GM12878 (cell line): ENCODE measurements at regions not wholly inside any gene's neighbourhood (a gene's known extent, or its start where the extent isn't known, plus 50 kb on each side); places are given as distances from the start of the nearest gene placed in this dataset.

Experiments used
- ATAC-seq: fragments of 200-7000 bp; cut with Tn5 transposase; 3 replicates; pipeline ENCODE4 v1.9.1; 2020; ENCODE audit warnings: mild to moderate bottlenecking, moderate library complexity
- BruUV-seq: library from RNA; stranded (reverse); fragments of 400-500 nt; replicated peaks from 2 replicates; lab custom pipeline; 2021; lab: Mats Ljungman, UMichigan
- CTCF ChIA-PET: fragments of 300-600 bp; sonication (Branson Sonifier 250); formaldehyde crosslinking; extraction: SDS; loops from one replicate; lab custom pipeline; 2021; ENCODE audit warnings: inconsistent platforms; lab: Yijun Ruan, JAX
- POLR2A ChIA-PET: fragments of 350-600 bp; formaldehyde crosslinking; extraction: SDS; loops from one replicate; lab custom pipeline; 2021; ENCODE audit warnings: inconsistent platforms; lab: Charles Lee
- RAD21 ChIA-PET: fragments of 300-600 bp; sonication (Branson Sonifier 250); formaldehyde crosslinking; loops from one replicate; lab custom pipeline; 2023; ENCODE audit warnings: antibody characterized with exemption; ENCODE audit not compliant: unreplicated experiment; lab: Charles Lee
- SMC1A ChIA-PET: fragments of 300-600 bp; sonication (Branson Sonifier 250); formaldehyde crosslinking; loops from one replicate; lab custom pipeline; 2023; ENCODE audit not compliant: unreplicated experiment, uncharacterized antibody; lab: Charles Lee
- DNase-seq: peaks from one replicate; pipeline ENCODE4 v3.0.0-alpha.2; 2011; ENCODE audit warnings: low read depth, low spot score
- FAIRE-seq: peaks from 3 replicates; lab custom pipeline; 2011; peaks lifted over from hg19 to GRCh38; lab: Jason Lieb, UNC
- H2AFZ ChIP-seq: 2 replicates; pipeline ENCODE4 v1.6.0; 2011; ENCODE audit warnings: low read depth, low read length, control low read depth; ENCODE audit not compliant: control insufficient read depth
- H3K27ac ChIP-seq: 2 replicates; pipeline ENCODE4 v1.5.1; 2011; ENCODE audit warnings: control low read depth; ENCODE audit not compliant: control insufficient read depth, insufficient read depth
- H3K27me3 ChIP-seq, 2 experiments: replicated peaks in 1 of 2; 2 replicates each; pipeline versions ENCODE4 v1.6.0 to v1.6.1; 2011; ENCODE audit warnings: low read length in 1 of 2; ENCODE audit not compliant: control insufficient read depth in 2 of 2, insufficient read depth in 2 of 2
- H3K36me3 ChIP-seq, 2 experiments: 2 replicates each; pipeline ENCODE4 v1.5.1; 2011; ENCODE audit warnings: low read length in 1 of 2; ENCODE audit not compliant: control insufficient read depth in 2 of 2, insufficient read depth in 2 of 2
- H3K4me1 ChIP-seq: 2 replicates; pipeline ENCODE4 v1.6.1; 2011; ENCODE audit warnings: mild to moderate bottlenecking, low read length, moderate library complexity, mixed read lengths; ENCODE audit not compliant: control insufficient read depth, insufficient read depth
- H3K4me2 ChIP-seq: 2 replicates; pipeline ENCODE4 v1.6.0; 2011; ENCODE audit warnings: control low read depth; ENCODE audit not compliant: control insufficient read depth, insufficient read depth
- H3K4me3 ChIP-seq: fragments of 200-600 bp; sonication (generic); 2 replicates; pipeline ENCODE4 v1.5.1; 2016
- H3K79me2 ChIP-seq: 2 replicates; pipeline ENCODE4 v1.6.0; 2011; ENCODE audit warnings: low read length; ENCODE audit not compliant: control insufficient read depth, insufficient read depth
- H3K9ac ChIP-seq: 2 replicates; pipeline ENCODE4 v1.8.0; 2011; ENCODE audit warnings: low read length, control low read depth, mixed read lengths; ENCODE audit not compliant: control insufficient read depth, insufficient read depth
- H3K9me3 ChIP-seq: replicated peaks from 3 replicates; pipeline ENCODE4 v1.5.1; 2011; ENCODE audit warnings: mild to moderate bottlenecking, low read length; ENCODE audit not compliant: control insufficient read depth, insufficient read depth
- H4K20me1 ChIP-seq: 2 replicates; pipeline ENCODE4 v1.6.0; 2011; ENCODE audit not compliant: control insufficient read depth, insufficient read depth
- ASH2L ChIP-seq: fragments of 300-600, 200-600 bp; sonication (generic); IDR thresholded peaks from 2 replicates; pipeline ENCODE4 v1.6.1; 2017; ENCODE audit warnings: low read depth, mild to moderate bottlenecking, borderline replicate concordance
- ATF2 ChIP-seq: IDR thresholded peaks from 2 replicates; pipeline ENCODE4 v1.6.1; 2012; ENCODE audit warnings: low read length, inconsistent platforms
- BACH1 ChIP-seq: fragments of 450-650 bp; IDR thresholded peaks from 2 replicates; pipeline ENCODE4 v1.6.1; 2017; ENCODE audit warnings: mild to moderate bottlenecking, borderline replicate concordance
- JUNB ChIP-seq: IDR thresholded peaks from 2 replicates; pipeline ENCODE4 v1.6.1; 2016; ENCODE audit warnings: antibody characterized with exemption, mild to moderate bottlenecking
- LARP7 ChIP-seq: fragments of 450-650 bp; IDR thresholded peaks from 2 replicates; pipeline ENCODE4 v1.6.1; 2017; ENCODE audit warnings: mild to moderate bottlenecking
- POLR2A ChIP-seq: IDR thresholded peaks from 2 replicates; pipeline ENCODE4 v1.6.1; 2011; ENCODE audit warnings: low read depth, mild to moderate bottlenecking, low read length
- RELA ChIP-seq: fragments of 450-650 bp; IDR thresholded peaks from 2 replicates; pipeline ENCODE4 v1.8.0; 2014; ENCODE audit warnings: borderline replicate concordance; ENCODE audit not compliant: partially characterized antibody
- RELB ChIP-seq: fragments of 450-650 bp; IDR thresholded peaks from 2 replicates; pipeline ENCODE4 v1.6.1; 2017; ENCODE audit warnings: low read depth, mild to moderate bottlenecking, moderate library complexity
- SREBF1 ChIP-seq: IDR thresholded peaks from 2 replicates; pipeline ENCODE4 v1.6.1; 2012; ENCODE audit warnings: mild to moderate bottlenecking, low read length
- SREBF2 ChIP-seq: IDR thresholded peaks from 2 replicates; pipeline ENCODE4 v1.6.1; 2012; ENCODE audit warnings: mild to moderate bottlenecking, low read length
- ZNF592 ChIP-seq: fragments of 450-650 bp; IDR thresholded peaks from 2 replicates; pipeline ENCODE4 v1.6.1; 2017; ENCODE audit warnings: mild to moderate bottlenecking, moderate library complexity
- WGBS: methylation state at CpG from one replicate; pipeline ENCODE4 v1.1.6; 2016; ENCODE audit warnings: low lambda C conversion rate; ENCODE audit not compliant: insufficient replicate concordance, insufficient coverage; ENCODE audit errors: missing lambda C conversion rate; 5-methylcytosine and 5-hydroxymethylcytosine counted together
- in situ Hi-C: fragments of 300-500 bp; cut with MboI; formaldehyde crosslinking; loops from 9 replicates; pipeline ENCODE4 v1.14.3; 2018; ENCODE audit warnings: mixed read lengths
- intact Hi-C: fragments of 100-400 bp; cut with micrococcal nuclease; formaldehyde crosslinking; loops from one replicate; pipeline ENCODE4 v1.14.2; 2022; ENCODE audit not compliant: unreplicated experiment

- in situ Hi-C loops: no loop called here
- no peak for DNase-seq
- Histone ChIP-seq H3K9me3 (no peaks in the 10 kb centered on the region), H3K4me3 (no peak overlapping the region), H3K9ac (no peak overlapping the region), H3K27ac (no peak overlapping the region), H3K4me1 (no peaks in the 10 kb centered on the region)
- peak; percentile 31; the same call in 2 of the 3 replicates for ATAC-seq
- WGBS: 17% methylated on average over 9 of the region's 9 CpGs
- SMC1A ChIA-PET: no interaction called here
- POLR2A ChIA-PET: no interaction called here
- intact Hi-C loops: no loop called here
- TF ChIP-seq RELB (no peak), BACH1 (no peak), LARP7 (no peak), SREBF1 (no peak), ATF2 (no peak), ZNF592 (no peak), POLR2A (no peak), RELA (no peak), JUNB (no peak), SREBF2 (no peak), ASH2L (no peak)
- TF ChIP-seq, all 136 proteins: peak for 0
- BruUV-seq: no TSS peak
- Histone ChIP-seq H2AFZ (no peak overlapping the region), H3K79me2 (no peaks in the 10 kb centered on the region), H3K27me3 (no peaks in the 10 kb centered on the region), H4K20me1 (no peaks in the 10 kb centered on the region), H3K4me2 (no peak overlapping the region), H3K36me3 (no peaks in the 10 kb centered on the region)
- CTCF ChIA-PET: no interaction called here
- no peak for FAIRE-seq
- RAD21 ChIA-PET: no interaction called here
Measured at GRCh38 chr16:76963614-76964315, 227.2 kb upstream of the MON1B start.
